ENCODE measurements at regions not wholly inside any gene's neighbourhood (a gene's known extent, or its start where the extent isn't known, plus 50 kb on each side); places are given as distances from the start of the nearest gene placed in this dataset.

DNA sequence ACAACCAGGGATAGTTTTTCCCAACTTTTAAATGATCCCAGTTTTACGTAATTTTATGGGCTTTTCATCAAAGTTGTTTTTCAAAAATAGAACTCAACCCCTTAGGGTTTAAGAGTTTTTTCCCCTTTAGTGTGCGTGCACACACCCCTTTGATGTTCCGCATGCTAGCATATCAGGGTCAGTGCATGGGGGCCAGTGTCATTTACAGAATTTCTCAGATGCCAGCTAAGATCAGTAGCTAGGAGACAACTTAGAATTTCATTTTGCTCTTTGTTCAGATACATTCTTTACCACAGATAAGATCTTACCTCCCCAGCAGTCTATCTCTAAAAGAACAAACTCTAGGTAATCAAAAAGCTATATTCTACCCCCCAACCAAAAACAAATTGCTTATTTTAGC is 238.5 kb upstream of the SASH1 start:
- no peak overlapping the region for H3K4me3 ChIP-seq (ENCODE audit: low read depth, low read length)
- TF ChIP-seq, protein P1, sequence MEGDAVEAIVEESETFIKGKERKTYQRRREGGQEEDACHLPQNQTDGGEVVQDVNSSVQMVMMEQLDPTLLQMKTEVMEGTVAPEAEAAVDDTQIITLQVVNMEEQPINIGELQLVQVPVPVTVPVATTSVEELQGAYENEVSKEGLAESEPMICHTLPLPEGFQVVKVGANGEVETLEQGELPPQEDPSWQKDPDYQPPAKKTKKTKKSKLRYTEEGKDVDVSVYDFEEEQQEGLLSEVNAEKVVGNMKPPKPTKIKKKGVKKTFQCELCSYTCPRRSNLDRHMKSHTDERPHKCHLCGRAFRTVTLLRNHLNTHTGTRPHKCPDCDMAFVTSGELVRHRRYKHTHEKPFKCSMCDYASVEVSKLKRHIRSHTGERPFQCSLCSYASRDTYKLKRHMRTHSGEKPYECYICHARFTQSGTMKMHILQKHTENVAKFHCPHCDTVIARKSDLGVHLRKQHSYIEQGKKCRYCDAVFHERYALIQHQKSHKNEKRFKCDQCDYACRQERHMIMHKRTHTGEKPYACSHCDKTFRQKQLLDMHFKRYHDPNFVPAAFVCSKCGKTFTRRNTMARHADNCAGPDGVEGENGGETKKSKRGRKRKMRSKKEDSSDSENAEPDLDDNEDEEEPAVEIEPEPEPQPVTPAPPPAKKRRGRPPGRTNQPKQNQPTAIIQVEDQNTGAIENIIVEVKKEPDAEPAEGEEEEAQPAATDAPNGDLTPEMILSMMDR (IDR thresholded peaks at IDR 0.05; ENCODE audit: control insufficient read depth, extremely low read depth, insufficient read depth): no peak
- DNase-seq (ENCODE audit: low read depth): no peak

DNA sequence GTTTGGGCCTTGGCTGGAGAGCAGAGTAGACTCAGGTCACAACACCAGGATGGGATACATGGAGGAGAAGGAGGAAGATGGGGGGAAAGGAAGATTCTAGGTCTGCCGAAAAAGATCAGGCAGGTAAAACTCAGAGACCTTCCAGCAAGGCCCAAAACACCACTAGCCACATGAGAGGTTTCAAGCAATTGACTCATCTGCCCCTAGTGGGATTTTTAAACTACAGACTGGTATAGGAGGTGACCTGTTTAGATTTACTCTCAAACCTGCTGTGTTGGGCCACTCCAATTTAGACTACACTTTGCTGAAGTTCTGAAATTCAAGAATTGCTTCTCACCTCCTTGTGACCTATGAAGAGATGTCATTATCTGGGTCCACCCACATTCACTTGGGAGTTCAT is 236.9 kb upstream of the SASH1 start:
- DNase-seq (ENCODE audit: low read depth): no peak
- TF ChIP-seq, protein P1 (IDR thresholded peaks at IDR 0.05; ENCODE audit: control insufficient read depth, extremely low read depth, insufficient read depth): no peak
- H3K4me3 ChIP-seq (ENCODE audit: low read depth, low read length): no peak overlapping the region

DNA sequence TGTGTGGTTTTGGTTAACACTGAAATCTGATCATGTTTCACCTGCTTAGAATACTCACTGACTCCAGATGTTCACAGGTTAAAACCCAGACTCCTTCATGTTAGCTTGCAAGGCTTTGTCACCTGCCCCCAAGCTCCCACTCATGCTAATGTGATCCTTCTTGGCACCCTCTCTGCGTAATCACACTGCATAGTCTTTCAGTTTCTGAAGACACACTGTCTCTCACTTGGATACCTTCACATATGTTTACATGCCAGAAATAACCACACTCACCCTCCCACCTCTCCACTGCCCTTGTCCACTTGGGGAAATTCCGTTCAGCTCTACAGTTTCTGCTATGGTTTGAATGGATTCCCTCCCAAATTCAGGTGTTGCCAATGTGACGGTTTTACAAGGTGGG is 234.7 kb upstream of the SASH1 start:
- TF ChIP-seq, protein P1 (IDR thresholded peaks at IDR 0.05; ENCODE audit: control insufficient read depth, extremely low read depth, insufficient read depth): no peak
- no peak overlapping the region for H3K4me3 ChIP-seq (ENCODE audit: low read depth, low read length)
- no peak for DNase-seq (ENCODE audit: low read depth)

DNA sequence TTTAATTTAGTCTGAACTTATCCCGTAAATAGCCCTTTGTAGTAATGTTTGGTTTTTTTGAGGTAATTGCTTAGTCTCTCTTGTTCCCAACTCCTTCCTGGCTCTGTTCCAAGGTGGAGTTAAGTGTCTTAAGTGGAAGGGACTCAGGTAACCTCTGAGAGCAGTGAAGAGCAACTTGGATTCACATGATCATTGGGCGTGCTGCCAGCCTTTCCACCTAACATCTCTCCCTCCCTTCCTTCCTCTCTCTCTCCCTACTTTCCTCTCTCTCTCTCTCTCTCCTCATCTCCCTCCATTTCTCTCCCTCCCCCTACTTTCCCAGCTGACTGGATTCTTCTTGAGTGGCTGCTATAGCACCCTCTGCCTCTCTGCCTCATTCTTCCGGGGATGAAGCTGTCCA is 232.9 kb upstream of the SASH1 start:
- TF ChIP-seq, protein P1 (IDR thresholded peaks at IDR 0.05; ENCODE audit: control insufficient read depth, extremely low read depth, insufficient read depth): no peak
- peak; percentile 46 for DNase-seq (ENCODE audit: low read depth)
- H3K4me3 ChIP-seq (ENCODE audit: low read depth, low read length): no peak overlapping the region

DNA sequence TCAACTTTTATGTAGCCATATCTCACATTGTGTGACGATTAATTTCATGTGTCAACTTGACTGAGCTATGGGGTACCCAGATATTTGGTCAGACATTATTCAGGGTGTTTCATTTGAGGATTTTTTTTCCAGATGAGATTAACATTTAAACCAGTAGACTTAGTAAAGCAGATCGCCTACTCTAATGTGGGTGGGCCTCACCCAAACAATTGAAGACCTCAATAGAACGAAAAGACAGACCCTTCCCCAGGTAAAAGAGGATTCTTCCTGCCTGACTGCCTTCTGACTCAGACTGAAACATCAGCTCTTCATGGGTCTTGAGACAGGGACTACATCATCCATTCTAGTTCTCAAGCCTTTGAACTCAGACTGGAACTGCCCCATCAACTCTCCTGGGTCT is 231.7 kb upstream of the SASH1 start:
- TF ChIP-seq, protein P1 (IDR thresholded peaks at IDR 0.05; ENCODE audit: control insufficient read depth, extremely low read depth, insufficient read depth): no peak
- DNase-seq (ENCODE audit: low read depth): no peak
- H3K4me3 ChIP-seq (ENCODE audit: low read depth, low read length): no peak overlapping the region

DNA sequence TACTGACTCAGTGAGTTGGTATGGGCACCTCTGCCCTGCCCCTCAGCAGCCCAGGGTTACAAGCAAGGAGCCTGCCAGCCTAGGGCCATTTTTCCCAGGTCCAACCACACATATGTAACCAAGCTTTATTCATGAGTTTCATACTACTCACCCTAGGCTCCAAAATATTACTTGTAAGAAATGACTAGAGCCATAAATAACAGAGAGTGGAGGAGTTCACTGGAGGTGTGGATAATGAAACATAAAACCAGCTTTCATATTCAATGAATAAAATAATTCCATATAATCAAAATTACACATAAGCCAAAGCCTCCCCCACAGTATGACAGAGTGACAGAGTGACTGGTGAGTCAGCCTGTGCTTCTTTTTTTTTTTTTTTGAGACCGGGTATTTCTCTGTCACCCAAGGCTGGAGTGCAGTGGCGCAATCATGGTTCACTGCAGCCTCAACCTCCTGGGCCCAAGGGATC is 229.8 kb upstream of the SASH1 start:
- no peak overlapping the region for H3K4me3 ChIP-seq (ENCODE audit: low read depth, low read length)
- no peak for DNase-seq (ENCODE audit: low read depth)
- TF ChIP-seq, protein P1 (IDR thresholded peaks at IDR 0.05; ENCODE audit: control insufficient read depth, extremely low read depth, insufficient read depth): no peak

DNA sequence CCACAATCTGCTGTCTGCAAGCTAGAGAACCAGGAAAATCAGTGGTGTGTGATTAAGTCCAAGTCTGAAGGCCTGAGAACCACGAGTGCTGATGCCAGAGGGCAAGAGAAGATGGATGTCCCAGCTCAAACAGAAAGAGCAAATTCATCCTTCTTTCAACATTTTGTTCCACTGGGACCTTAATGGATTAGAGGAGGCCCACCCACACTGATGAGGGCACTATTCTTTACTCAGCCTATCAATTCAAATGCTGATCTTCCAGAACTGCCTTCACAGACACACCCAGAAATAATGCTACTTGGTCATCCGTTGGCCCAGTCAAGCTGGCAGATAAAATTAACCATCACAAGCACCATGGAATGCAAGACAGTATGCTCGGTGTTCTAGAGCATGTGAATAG is 226.6 kb upstream of the SASH1 start:
- DNase-seq (ENCODE audit: low read depth): no peak
- H3K4me3 ChIP-seq (ENCODE audit: low read depth, low read length): no peak overlapping the region
- TF ChIP-seq, protein P1 (IDR thresholded peaks at IDR 0.05; ENCODE audit: control insufficient read depth, extremely low read depth, insufficient read depth): no peak

Measured in LNCaP clone FGC (cell line).